ENCODE measurements at regions not wholly inside any gene's neighbourhood (a gene's known extent, or its start where the extent isn't known, plus 50 kb on each side); places are given as distances from the start of the nearest gene placed in this dataset.

DNA sequence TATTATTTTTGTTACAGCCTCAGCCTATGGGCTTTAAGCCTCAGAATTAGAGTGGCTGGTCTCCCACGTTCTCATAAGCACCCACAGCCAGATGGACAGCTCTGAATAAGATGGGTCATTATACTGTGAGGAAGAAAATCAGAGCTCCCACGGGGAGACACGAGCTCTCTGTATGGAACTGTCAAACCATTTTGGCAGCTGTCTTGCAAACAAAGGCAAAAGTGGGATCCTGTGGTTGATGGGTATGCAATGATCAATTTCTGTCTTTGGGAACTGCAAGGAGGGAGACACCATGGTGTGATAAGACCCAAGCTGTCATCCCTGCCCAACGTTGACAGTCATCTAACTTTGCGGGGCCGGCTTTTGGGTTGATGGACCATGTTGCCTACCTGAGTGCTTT, 614.3 kb downstream of the TYW1 start:
- no peak for TF ChIP-seq EZH2 (IDR thresholded peaks at IDR 0.05; ENCODE audit: low read depth, low read length, severe bottlenecking)
- TF ChIP-seq RBBP5 (IDR thresholded peaks at IDR 0.05; ENCODE audit: borderline replicate concordance, low read depth, low read length) = no peak
- TF ChIP-seq, protein P1, sequence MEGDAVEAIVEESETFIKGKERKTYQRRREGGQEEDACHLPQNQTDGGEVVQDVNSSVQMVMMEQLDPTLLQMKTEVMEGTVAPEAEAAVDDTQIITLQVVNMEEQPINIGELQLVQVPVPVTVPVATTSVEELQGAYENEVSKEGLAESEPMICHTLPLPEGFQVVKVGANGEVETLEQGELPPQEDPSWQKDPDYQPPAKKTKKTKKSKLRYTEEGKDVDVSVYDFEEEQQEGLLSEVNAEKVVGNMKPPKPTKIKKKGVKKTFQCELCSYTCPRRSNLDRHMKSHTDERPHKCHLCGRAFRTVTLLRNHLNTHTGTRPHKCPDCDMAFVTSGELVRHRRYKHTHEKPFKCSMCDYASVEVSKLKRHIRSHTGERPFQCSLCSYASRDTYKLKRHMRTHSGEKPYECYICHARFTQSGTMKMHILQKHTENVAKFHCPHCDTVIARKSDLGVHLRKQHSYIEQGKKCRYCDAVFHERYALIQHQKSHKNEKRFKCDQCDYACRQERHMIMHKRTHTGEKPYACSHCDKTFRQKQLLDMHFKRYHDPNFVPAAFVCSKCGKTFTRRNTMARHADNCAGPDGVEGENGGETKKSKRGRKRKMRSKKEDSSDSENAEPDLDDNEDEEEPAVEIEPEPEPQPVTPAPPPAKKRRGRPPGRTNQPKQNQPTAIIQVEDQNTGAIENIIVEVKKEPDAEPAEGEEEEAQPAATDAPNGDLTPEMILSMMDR (IDR thresholded peaks at IDR 0.05; ENCODE audit: control extremely low read depth in 1 of 3, insufficient read depth in 1 of 3, low read depth in 1 of 3, low read length in 3 of 3) = no peak
- no peak for TF ChIP-seq YY1 (IDR thresholded peaks at IDR 0.05; ENCODE audit: low read depth, low read length)
- no peak for TF ChIP-seq TAF1 (IDR thresholded peaks at IDR 0.05; ENCODE audit: low read depth, low read length)
- TF ChIP-seq, protein P2, sequence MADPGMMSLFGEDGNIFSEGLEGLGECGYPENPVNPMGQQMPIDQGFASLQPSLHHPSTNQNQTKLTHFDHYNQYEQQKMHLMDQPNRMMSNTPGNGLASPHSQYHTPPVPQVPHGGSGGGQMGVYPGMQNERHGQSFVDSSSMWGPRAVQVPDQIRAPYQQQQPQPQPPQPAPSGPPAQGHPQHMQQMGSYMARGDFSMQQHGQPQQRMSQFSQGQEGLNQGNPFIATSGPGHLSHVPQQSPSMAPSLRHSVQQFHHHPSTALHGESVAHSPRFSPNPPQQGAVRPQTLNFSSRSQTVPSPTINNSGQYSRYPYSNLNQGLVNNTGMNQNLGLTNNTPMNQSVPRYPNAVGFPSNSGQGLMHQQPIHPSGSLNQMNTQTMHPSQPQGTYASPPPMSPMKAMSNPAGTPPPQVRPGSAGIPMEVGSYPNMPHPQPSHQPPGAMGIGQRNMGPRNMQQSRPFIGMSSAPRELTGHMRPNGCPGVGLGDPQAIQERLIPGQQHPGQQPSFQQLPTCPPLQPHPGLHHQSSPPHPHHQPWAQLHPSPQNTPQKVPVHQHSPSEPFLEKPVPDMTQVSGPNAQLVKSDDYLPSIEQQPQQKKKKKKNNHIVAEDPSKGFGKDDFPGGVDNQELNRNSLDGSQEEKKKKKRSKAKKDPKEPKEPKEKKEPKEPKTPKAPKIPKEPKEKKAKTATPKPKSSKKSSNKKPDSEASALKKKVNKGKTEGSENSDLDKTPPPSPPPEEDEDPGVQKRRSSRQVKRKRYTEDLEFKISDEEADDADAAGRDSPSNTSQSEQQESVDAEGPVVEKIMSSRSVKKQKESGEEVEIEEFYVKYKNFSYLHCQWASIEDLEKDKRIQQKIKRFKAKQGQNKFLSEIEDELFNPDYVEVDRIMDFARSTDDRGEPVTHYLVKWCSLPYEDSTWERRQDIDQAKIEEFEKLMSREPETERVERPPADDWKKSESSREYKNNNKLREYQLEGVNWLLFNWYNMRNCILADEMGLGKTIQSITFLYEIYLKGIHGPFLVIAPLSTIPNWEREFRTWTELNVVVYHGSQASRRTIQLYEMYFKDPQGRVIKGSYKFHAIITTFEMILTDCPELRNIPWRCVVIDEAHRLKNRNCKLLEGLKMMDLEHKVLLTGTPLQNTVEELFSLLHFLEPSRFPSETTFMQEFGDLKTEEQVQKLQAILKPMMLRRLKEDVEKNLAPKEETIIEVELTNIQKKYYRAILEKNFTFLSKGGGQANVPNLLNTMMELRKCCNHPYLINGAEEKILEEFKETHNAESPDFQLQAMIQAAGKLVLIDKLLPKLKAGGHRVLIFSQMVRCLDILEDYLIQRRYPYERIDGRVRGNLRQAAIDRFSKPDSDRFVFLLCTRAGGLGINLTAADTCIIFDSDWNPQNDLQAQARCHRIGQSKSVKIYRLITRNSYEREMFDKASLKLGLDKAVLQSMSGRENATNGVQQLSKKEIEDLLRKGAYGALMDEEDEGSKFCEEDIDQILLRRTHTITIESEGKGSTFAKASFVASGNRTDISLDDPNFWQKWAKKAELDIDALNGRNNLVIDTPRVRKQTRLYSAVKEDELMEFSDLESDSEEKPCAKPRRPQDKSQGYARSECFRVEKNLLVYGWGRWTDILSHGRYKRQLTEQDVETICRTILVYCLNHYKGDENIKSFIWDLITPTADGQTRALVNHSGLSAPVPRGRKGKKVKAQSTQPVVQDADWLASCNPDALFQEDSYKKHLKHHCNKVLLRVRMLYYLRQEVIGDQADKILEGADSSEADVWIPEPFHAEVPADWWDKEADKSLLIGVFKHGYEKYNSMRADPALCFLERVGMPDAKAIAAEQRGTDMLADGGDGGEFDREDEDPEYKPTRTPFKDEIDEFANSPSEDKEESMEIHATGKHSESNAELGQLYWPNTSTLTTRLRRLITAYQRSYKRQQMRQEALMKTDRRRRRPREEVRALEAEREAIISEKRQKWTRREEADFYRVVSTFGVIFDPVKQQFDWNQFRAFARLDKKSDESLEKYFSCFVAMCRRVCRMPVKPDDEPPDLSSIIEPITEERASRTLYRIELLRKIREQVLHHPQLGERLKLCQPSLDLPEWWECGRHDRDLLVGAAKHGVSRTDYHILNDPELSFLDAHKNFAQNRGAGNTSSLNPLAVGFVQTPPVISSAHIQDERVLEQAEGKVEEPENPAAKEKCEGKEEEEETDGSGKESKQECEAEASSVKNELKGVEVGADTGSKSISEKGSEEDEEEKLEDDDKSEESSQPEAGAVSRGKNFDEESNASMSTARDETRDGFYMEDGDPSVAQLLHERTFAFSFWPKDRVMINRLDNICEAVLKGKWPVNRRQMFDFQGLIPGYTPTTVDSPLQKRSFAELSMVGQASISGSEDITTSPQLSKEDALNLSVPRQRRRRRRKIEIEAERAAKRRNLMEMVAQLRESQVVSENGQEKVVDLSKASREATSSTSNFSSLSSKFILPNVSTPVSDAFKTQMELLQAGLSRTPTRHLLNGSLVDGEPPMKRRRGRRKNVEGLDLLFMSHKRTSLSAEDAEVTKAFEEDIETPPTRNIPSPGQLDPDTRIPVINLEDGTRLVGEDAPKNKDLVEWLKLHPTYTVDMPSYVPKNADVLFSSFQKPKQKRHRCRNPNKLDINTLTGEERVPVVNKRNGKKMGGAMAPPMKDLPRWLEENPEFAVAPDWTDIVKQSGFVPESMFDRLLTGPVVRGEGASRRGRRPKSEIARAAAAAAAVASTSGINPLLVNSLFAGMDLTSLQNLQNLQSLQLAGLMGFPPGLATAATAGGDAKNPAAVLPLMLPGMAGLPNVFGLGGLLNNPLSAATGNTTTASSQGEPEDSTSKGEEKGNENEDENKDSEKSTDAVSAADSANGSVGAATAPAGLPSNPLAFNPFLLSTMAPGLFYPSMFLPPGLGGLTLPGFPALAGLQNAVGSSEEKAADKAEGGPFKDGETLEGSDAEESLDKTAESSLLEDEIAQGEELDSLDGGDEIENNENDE (IDR thresholded peaks at IDR 0.05; ENCODE audit: insufficient replicate concordance, low read length) = no peak
- no peak for TF ChIP-seq NRF1 (IDR thresholded peaks at IDR 0.05; ENCODE audit: low read depth, low read length)
- no peak for TF ChIP-seq RAD21 (IDR thresholded peaks at IDR 0.05 in 1 of 2, conservative IDR thresholded peaks at IDR 0.05 in 1 of 2; ENCODE audit: low read depth in 2 of 2, low read length in 2 of 2)
- TF ChIP-seq GABPA (IDR thresholded peaks at IDR 0.05; ENCODE audit: borderline replicate concordance, insufficient read depth, low read length) = no peak
- TF ChIP-seq CHD2 (IDR thresholded peaks at IDR 0.05; ENCODE audit: low read length) = no peak
- TF ChIP-seq SIX5 (IDR thresholded peaks at IDR 0.05; ENCODE audit: low read depth, low read length) = no peak
- TF ChIP-seq EP300 (IDR thresholded peaks at IDR 0.05; ENCODE audit: borderline replicate concordance in 1 of 2, low read depth in 2 of 2, low read length in 2 of 2) = no peak

Measured in H1 (cell line).